NCI-H1694 (cell line): ENCODE measurements at regions not wholly inside any gene's neighbourhood (a gene's known extent, or its start where the extent isn't known, plus 50 kb on each side); places are given as distances from the start of the nearest gene placed in this dataset.
"Not testable (repeated sequence)": the region's sequence is repeated elsewhere in the genome, so short reads cannot be mapped to it uniquely, and the experiment has no call there.

Experiments
- DNase-seq: peaks from one replicate; lab custom pipeline; 2025; lab: John Stamatoyannopoulos, UW

GRCh38 chr3:88678747-88679146, 428.7 kb upstream of the EPHA3 start:
- DNase-seq, result no peak

- no peak for DNase-seq
These were observed 417.1 kb upstream of the EPHA3 start for GRCh38 chr3:88690287-88690686.

- no peak for DNase-seq
These were observed 416.3 kb upstream of the EPHA3 start for GRCh38 chr3:88691081-88691480.

GRCh38 chr3:88703501-88704059, 403.8 kb upstream of the EPHA3 start:
- DNase-seq, result no peak

- no peak for DNase-seq
These were observed 403.1 kb upstream of the EPHA3 start for GRCh38 chr3:88704338-88704737.

GRCh38 chr3:88707837-88708236, 399.6 kb upstream of the EPHA3 start:
- DNase-seq, result no peak

GRCh38 chr3:88712552-88712951, 394.9 kb upstream of the EPHA3 start:
- DNase-seq, result no peak

- DNase-seq, result no peak
These were observed 394.2 kb upstream of the EPHA3 start for GRCh38 chr3:88713233-88713691.

- no peak for DNase-seq
These were observed 381.8 kb upstream of the EPHA3 start for GRCh38 chr3:88725440-88726165.

GRCh38 chr3:88732186-88732585, 375.2 kb upstream of the EPHA3 start:
- no peak for DNase-seq

- DNase-seq, result no peak
These were observed 365.3 kb upstream of the EPHA3 start for GRCh38 chr3:88742106-88742505.

- no peak for DNase-seq
These were observed 364.5 kb upstream of the EPHA3 start for GRCh38 chr3:88742674-88743507.

GRCh38 chr3:88744896-88745295, 362.5 kb upstream of the EPHA3 start:
- DNase-seq, result no peak

- DNase-seq, result not testable (repeated sequence)
These were observed 360.3 kb upstream of the EPHA3 start for GRCh38 chr3:88747145-88747544.

- no peak for DNase-seq
These were observed 348.7 kb upstream of the EPHA3 start for GRCh38 chr3:88758676-88759075.

- no peak for DNase-seq
These were observed 339.7 kb upstream of the EPHA3 start for GRCh38 chr3:88767746-88768145.

- no peak for DNase-seq
These were observed 333.7 kb upstream of the EPHA3 start for GRCh38 chr3:88773766-88774165.

GRCh38 chr3:88775026-88775690, 332.3 kb upstream of the EPHA3 start:
- DNase-seq, result no peak

GRCh38 chr3:88779482-88779881, 327.9 kb upstream of the EPHA3 start:
- DNase-seq, result no peak

GRCh38 chr3:88784925-88785324, 322.5 kb upstream of the EPHA3 start:
- no peak for DNase-seq

GRCh38 chr3:88785841-88786240, 321.6 kb upstream of the EPHA3 start:
- no peak for DNase-seq

GRCh38 chr3:88795503-88795902, 311.9 kb upstream of the EPHA3 start:
- DNase-seq, result no peak
